ENCODE measurements at regions not wholly inside any gene's neighbourhood (a gene's known extent, or its start where the extent isn't known, plus 50 kb on each side); places are given as distances from the start of the nearest gene placed in this dataset.

- TF ChIP-seq FOXM1 (IDR thresholded peaks at IDR 0.05; ENCODE audit: borderline replicate concordance, low read depth) (no peak), CEBPB (IDR thresholded peaks at IDR 0.05) (no peak), EGR1 (IDR thresholded peaks at IDR 0.05) (no peak), TAF1 (IDR thresholded peaks at IDR 0.05; ENCODE audit: low read depth) (no peak), TCF12 (IDR thresholded peaks at IDR 0.05; ENCODE audit: low read depth) (no peak), EP300 (IDR thresholded peaks at IDR 0.05; ENCODE audit: borderline replicate concordance) (no peak), RAD21 (IDR thresholded peaks at IDR 0.05; ENCODE audit: low read depth) (no peak), REST (IDR thresholded peaks at IDR 0.05; ENCODE audit: low read depth) (no peak), CREB1 (IDR thresholded peaks at IDR 0.05; ENCODE audit: low read depth) (no peak), YY1 (IDR thresholded peaks at IDR 0.05; ENCODE audit: low read depth) (no peak), NFIC (IDR thresholded peaks at IDR 0.05) (no peak), ZBTB7A (IDR thresholded peaks at IDR 0.05; ENCODE audit: low read depth) (no peak)
- TF ChIP-seq, protein P1, sequence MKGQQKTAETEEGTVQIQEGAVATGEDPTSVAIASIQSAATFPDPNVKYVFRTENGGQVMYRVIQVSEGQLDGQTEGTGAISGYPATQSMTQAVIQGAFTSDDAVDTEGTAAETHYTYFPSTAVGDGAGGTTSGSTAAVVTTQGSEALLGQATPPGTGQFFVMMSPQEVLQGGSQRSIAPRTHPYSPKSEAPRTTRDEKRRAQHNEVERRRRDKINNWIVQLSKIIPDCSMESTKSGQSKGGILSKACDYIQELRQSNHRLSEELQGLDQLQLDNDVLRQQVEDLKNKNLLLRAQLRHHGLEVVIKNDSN (IDR thresholded peaks at IDR 0.05): no peak
- TF ChIP-seq, protein P2, sequence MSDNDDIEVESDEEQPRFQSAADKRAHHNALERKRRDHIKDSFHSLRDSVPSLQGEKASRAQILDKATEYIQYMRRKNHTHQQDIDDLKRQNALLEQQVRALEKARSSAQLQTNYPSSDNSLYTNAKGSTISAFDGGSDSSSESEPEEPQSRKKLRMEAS (IDR thresholded peaks at IDR 0.05): no peak
These were observed 92.8 kb downstream of the CCDC71L start for GRCh38 chr7:106568002-106568679.

DNA sequence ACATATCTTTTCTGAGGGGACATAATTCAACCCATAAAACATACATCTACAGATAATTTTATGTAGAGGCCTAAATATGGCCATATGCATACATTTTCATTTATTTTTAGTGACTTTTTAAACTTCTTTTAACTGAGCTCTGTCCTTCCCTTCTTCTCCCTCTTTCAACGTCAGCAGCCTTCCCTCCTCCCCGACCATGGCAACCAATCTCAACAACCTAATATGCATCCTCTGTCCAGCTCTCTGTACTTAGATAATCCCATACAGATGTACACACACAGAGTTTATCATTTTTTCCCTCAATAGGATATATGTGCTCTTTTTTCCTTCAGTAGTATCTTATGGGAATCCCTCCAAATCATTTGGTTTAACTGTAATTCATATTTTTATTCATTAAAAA lies 94.3 kb downstream of the CCDC71L start:
- TF ChIP-seq NFIC (IDR thresholded peaks at IDR 0.05) (no peak), ZBTB7A (IDR thresholded peaks at IDR 0.05; ENCODE audit: low read depth) (no peak), YY1 (IDR thresholded peaks at IDR 0.05; ENCODE audit: low read depth) (no peak), CEBPB (IDR thresholded peaks at IDR 0.05) (no peak)
- TF ChIP-seq, protein P1 (IDR thresholded peaks at IDR 0.05): no peak

DNA sequence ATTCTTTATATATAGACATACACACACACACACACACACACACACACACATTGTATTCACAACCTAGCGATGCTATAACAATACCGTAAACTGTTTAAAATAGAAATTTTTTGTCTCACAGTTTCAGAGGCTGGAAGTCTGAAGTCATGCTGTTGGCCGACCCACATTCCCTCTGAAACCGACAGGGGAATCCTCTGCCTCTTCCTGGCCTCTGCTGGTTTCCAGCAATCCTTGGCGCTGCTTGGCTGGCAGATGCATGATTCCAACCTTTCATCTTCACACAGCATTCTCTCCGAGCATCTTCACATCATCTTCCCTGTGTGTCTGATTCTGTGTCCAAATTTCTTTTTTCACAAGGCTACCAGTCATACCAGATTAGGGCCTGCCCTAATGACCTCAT lies 94.8 kb downstream of the CCDC71L start:
- TF ChIP-seq NFIC (IDR thresholded peaks at IDR 0.05) (no peak), RAD21 (IDR thresholded peaks at IDR 0.05; ENCODE audit: low read depth) (no peak), EGR1 (IDR thresholded peaks at IDR 0.05) (no peak), YY1 (IDR thresholded peaks at IDR 0.05; ENCODE audit: low read depth) (no peak)
- TF ChIP-seq, protein P1 (IDR thresholded peaks at IDR 0.05): no peak

DNA sequence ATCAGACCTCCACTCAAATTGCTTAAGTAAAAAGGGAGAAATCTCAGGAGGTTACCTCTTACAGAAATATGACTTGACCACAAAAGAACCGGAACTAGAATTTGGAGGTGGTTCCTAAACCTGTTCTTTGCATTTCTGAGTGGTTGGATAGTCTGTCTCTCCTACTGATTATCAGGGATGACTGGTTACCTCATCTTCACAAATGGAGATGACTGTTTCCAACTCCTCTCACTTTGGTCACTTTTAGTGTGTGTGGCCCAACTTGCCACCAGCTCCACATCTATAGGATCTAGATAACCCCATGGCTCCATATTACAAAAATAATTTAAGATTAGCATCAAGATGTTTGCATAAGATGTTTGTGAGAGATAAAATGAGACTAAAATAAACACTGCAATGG lies 95.5 kb downstream of the CCDC71L start:
- no peak for TF ChIP-seq TCF12 (IDR thresholded peaks at IDR 0.05; ENCODE audit: low read depth)
- TF ChIP-seq EP300 (IDR thresholded peaks at IDR 0.05; ENCODE audit: borderline replicate concordance): no peak
- no peak for TF ChIP-seq NFIC (IDR thresholded peaks at IDR 0.05)
- no peak for TF ChIP-seq TEAD4 (IDR thresholded peaks at IDR 0.05)
- TF ChIP-seq TAF1 (IDR thresholded peaks at IDR 0.05; ENCODE audit: low read depth): no peak
- TF ChIP-seq, protein P1 (IDR thresholded peaks at IDR 0.05): no peak
- no peak for TF ChIP-seq REST (IDR thresholded peaks at IDR 0.05; ENCODE audit: low read depth)
- TF ChIP-seq YY1 (IDR thresholded peaks at IDR 0.05; ENCODE audit: low read depth): no peak
- no peak for TF ChIP-seq CREB1 (IDR thresholded peaks at IDR 0.05; ENCODE audit: low read depth)
- TF ChIP-seq ZBTB7A (IDR thresholded peaks at IDR 0.05; ENCODE audit: low read depth): no peak

GRCh38 chr7:106563466-106564150 lies 97.3 kb downstream of the CCDC71L start:
- no peak for TF ChIP-seq EGR1 (IDR thresholded peaks at IDR 0.05)
- TF ChIP-seq, protein P2 (IDR thresholded peaks at IDR 0.05): no peak
- no peak for TF ChIP-seq FOXM1 (IDR thresholded peaks at IDR 0.05; ENCODE audit: borderline replicate concordance, low read depth)
- TF ChIP-seq TAF1 (IDR thresholded peaks at IDR 0.05; ENCODE audit: low read depth): no peak
- no peak for TF ChIP-seq CREB1 (IDR thresholded peaks at IDR 0.05; ENCODE audit: low read depth)
- TF ChIP-seq YY1 (IDR thresholded peaks at IDR 0.05; ENCODE audit: low read depth): no peak
